Prostate gland (tissue), 2 donors: ENCODE measurements at regions not wholly inside any gene's neighbourhood (a gene's known extent, or its start where the extent isn't known, plus 50 kb on each side); places are given as distances from the start of the nearest gene placed in this dataset.

Experiments used
- DNase-seq: peaks from one replicate; pipeline ENCODE4 v3.0.0-alpha.2; 2019; ENCODE audit warnings: low spot score
- H3K27ac ChIP-seq, 2 donors: fragments of 200-600 bp; sonication (generic); 2 replicates each; pipeline ENCODE4 v1.5.1; 2017 to 2019
- H3K27me3 ChIP-seq: fragments of 200-600 bp; sonication (generic); replicated peaks from 2 replicates; pipeline ENCODE4 v1.5.1; 2019; ENCODE audit not compliant: insufficient read depth
- H3K36me3 ChIP-seq, 2 donors: fragments of 200-600 bp; sonication (generic); 1 replicate in 1 of 2; 2 replicates in 1 of 2; pipeline versions ENCODE4 v1.5.1 to v1.8.1; 2017 to 2019
- H3K4me1 ChIP-seq: fragments of 200-600 bp; sonication (generic); replicated peaks from 2 replicates; pipeline ENCODE4 v1.5.1; 2019
- H3K4me3 ChIP-seq, 2 donors: fragments of 200-600 bp; sonication (generic); 2 replicates each; pipeline ENCODE4 v1.5.1; 2017 to 2019
- H3K9me3 ChIP-seq: fragments of 200-600 bp; sonication (generic); 2 replicates; pipeline ENCODE4 v1.5.1; 2017
- POLR2A ChIP-seq: fragments of 450-650 bp; IDR thresholded peaks from one replicate; pipeline ENCODE4 v1.6.1; 2016; ENCODE audit warnings: antibody characterized with exemption, mild to moderate bottlenecking
- POLR2AphosphoS5 ChIP-seq: sonication (generic); formaldehyde crosslinking; IDR thresholded peaks from one replicate; pipeline ENCODE4 v1.6.1; 2017; ENCODE audit warnings: antibody characterized with exemption
- WGBS: methylation state at CpG from one replicate; pipeline ENCODE4 v1.1.5; 2018; 5-methylcytosine and 5-hydroxymethylcytosine counted together
- intact Hi-C: fragments of 100-400 bp; cut with DNase I; formaldehyde crosslinking; loops from one replicate; pipeline ENCODE4 v1.14.2; 2022
- TF ChIP-seq, protein P1 (sequence below), 4 experiments: fragments of 200-600 bp in 2 of 4; fragments of 450-650 bp in 2 of 4; sonication (generic) in 2 of 4; IDR thresholded peaks; 1 replicate in 3 of 4; 2 replicates in 1 of 4; pipeline ENCODE4 v1.5.1; 2016 to 2019; ENCODE audit warnings: antibody characterized with exemption in 4 of 4, mild to moderate bottlenecking in 2 of 4, moderate library complexity in 2 of 4

DNA sequence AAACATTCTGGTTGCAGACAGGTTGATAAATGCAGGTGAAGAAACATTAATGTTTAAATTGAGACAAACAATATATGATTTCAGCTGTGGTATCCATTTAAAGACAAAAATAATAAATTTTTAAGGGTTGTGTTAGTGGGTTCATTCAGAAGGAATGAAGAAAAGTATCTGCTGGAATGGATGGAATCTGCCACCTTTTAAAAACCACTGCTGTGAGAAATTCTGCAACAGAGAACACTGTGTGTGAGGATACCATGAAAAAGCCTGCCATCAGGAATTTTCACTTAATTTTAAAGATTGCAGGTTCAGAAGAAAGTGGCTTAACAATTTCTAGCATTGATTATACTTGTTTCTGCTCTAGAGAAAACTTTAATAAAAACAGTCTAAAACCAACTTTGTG is 184.6 kb upstream of the SOX5 start:
- Histone ChIP-seq H3K36me3 (no peaks in the 10 kb centered on the region), H3K4me1 (no peaks in the 10 kb centered on the region), H3K9me3 (no peaks in the 10 kb centered on the region), H3K27ac (no peak overlapping the region), H3K4me3 (no peak overlapping the region), H3K27me3 (no peaks in the 10 kb centered on the region)
- intact Hi-C loops, result no loop called here
- DNase-seq, result no peak
- TF ChIP-seq POLR2AphosphoS5 (no peak), POLR2A (no peak)
- TF ChIP-seq, protein P1, sequence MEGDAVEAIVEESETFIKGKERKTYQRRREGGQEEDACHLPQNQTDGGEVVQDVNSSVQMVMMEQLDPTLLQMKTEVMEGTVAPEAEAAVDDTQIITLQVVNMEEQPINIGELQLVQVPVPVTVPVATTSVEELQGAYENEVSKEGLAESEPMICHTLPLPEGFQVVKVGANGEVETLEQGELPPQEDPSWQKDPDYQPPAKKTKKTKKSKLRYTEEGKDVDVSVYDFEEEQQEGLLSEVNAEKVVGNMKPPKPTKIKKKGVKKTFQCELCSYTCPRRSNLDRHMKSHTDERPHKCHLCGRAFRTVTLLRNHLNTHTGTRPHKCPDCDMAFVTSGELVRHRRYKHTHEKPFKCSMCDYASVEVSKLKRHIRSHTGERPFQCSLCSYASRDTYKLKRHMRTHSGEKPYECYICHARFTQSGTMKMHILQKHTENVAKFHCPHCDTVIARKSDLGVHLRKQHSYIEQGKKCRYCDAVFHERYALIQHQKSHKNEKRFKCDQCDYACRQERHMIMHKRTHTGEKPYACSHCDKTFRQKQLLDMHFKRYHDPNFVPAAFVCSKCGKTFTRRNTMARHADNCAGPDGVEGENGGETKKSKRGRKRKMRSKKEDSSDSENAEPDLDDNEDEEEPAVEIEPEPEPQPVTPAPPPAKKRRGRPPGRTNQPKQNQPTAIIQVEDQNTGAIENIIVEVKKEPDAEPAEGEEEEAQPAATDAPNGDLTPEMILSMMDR (IDR thresholded peaks at IDR 0.05), result no peak

DNA sequence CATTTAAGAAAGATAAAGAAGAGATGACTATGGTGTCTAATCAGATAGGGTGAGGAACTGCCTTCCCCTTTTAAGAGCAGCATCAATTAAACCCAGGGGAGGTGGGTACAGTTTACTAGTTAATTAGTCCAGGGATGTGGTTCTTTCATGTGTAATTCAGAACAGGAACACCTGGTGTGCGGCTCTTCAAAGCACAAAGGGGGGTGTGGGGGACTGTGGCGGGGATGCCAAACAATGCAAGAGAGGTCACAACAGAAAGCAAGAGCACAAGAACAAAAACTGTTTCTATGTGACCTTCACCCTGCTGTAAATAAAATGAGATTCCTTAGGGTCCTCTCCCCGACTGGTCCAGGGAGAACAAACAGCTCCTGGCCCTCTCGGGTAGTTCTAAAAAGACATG is 183.9 kb upstream of the SOX5 start:
- TF ChIP-seq POLR2A (no peak), POLR2AphosphoS5 (no peak)
- TF ChIP-seq, protein P1 (IDR thresholded peaks at IDR 0.05), result no peak
- Histone ChIP-seq H3K9me3 (no peaks in the 10 kb centered on the region), H3K4me1 (no peaks in the 10 kb centered on the region), H3K36me3 (no peaks in the 10 kb centered on the region), H3K4me3 (no peak overlapping the region), H3K27me3 (no peaks in the 10 kb centered on the region), H3K27ac (no peak overlapping the region)
- DNase-seq, result no peak
- WGBS, result 65% methylated on average over 4 of the region's 4 CpGs
- intact Hi-C loops, result no loop called here

DNA sequence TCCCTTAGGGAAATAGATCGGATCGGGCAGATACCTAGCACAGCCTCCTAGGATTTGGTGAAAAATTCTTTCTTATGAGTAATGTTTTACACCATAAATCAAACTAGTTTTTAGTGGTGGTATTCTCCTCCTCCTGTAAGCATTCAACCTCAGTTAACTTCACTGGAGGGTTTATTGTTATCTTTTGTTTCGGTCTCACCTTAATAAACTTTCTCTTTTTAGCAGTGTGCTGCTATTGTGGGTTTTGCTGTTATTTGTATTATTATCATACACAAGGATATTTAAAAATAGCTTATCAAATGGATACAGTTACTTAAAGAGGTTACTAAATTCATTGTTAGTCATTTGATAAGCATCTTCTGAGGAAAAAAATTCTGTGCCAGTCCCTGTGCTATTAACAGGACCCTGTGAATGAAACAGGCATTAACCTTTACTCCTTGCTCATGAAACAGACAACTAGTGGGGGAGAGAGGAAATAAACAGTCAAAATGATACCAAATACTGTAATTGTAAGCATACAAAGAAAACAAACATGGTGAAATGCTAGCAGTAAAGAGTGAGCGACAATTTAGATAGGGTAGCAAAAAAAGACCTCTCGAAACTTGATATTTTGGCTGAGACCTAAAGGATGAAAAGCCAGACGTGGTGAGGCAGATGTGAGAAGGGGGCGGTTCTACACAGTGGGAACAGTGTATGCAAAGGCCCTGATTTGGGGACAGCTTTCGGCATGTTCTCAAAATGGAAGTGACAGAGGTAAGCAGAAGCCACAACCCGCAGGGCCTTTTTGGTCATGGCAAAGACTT is 178.7 kb upstream of the SOX5 start:
- Histone ChIP-seq H3K36me3 (no peaks in the 10 kb centered on the region), H3K4me3 (no peak overlapping the region), H3K9me3 (no peaks in the 10 kb centered on the region), H3K4me1 (no peaks in the 10 kb centered on the region), H3K27ac (no peak overlapping the region), H3K27me3 (no peaks in the 10 kb centered on the region)
- TF ChIP-seq, protein P1 (IDR thresholded peaks at IDR 0.05), result no peak
- TF ChIP-seq POLR2A, result no peak
- 93% methylated on average over 9 of the region's 9 CpGs for WGBS
- DNase-seq, result no peak
- intact Hi-C loops, result no loop called here

GRCh38 chr12:24125280-24125679 is 175.8 kb upstream of the SOX5 start:
- TF ChIP-seq POLR2AphosphoS5 (no peak), POLR2A (no peak)
- TF ChIP-seq, protein P1 (IDR thresholded peaks at IDR 0.05), result no peak
- no peaks in the 10 kb centered on the region for H3K9me3 ChIP-seq
- H3K4me3 ChIP-seq, result no peak overlapping the region
- DNase-seq, result no peak
- no peaks in the 10 kb centered on the region for H3K36me3 ChIP-seq
- no peak overlapping the region for H3K27ac ChIP-seq
- no peaks in the 10 kb centered on the region for H3K27me3 ChIP-seq
- H3K4me1 ChIP-seq, result no peaks in the 10 kb centered on the region
- WGBS, result 94% methylated on average over 4 of the region's 4 CpGs
- intact Hi-C loops, result no loop called here

DNA sequence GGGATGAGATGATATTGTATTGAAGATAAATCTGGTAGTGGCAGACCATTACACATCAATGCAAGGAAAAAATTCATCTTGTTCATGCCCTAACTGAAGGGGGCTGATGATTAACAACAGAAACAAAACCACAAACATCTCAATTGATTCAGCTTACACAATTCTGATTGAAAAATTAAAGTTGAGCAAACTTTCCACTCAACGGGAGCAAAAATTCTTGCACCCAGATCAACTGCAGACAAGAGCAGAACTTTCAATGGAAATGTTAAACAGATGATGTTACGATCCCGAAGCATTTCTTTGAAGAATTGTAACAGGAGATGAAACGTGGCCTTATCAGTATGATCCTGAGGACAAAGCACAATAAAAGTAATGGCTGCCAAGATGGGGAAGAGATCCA is 172.4 kb upstream of the SOX5 start:
- no peak for DNase-seq
- intact Hi-C loops, result no loop called here

More for the DNA sequence above, 172.4 kb upstream of the SOX5 start:
- TF ChIP-seq, protein P1 (IDR thresholded peaks at IDR 0.05), result no peak
- TF ChIP-seq POLR2AphosphoS5, result no peak
- no peak for TF ChIP-seq POLR2A
- WGBS, result 27% methylated on average over 4 of the region's 4 CpGs
- H3K27ac ChIP-seq, result no peak overlapping the region
- H3K4me3 ChIP-seq, result no peak overlapping the region
- H3K27me3 ChIP-seq, result no peaks in the 10 kb centered on the region
- no peaks in the 10 kb centered on the region for H3K36me3 ChIP-seq
- no peaks in the 10 kb centered on the region for H3K9me3 ChIP-seq
- H3K4me1 ChIP-seq, result no peaks in the 10 kb centered on the region
